Liver (tissue), 8 donors: ENCODE measurements at regions not wholly inside any gene's neighbourhood (a gene's known extent, or its start where the extent isn't known, plus 50 kb on each side); places are given as distances from the start of the nearest gene placed in this dataset.

ENCODE experiments used
- DNase-seq: peaks from one replicate; pipeline ENCODE4 v3.0.0-alpha.2; 2017; ENCODE audit warnings: low spot score
- H3K27ac ChIP-seq, 2 donors: one replicate each; pipeline ENCODE4 v1.7.0; 2013; ENCODE audit warnings: inconsistent platforms in 2 of 2, low read length in 2 of 2, control low read depth in 1 of 2, low read depth in 1 of 2, mild to moderate bottlenecking in 1 of 2
- H3K27me3 ChIP-seq, 4 donors: one replicate each; pipeline versions ENCODE4 v1.6.1 to v1.7.0; 2013; ENCODE audit warnings: low read length in 3 of 4, inconsistent platforms in 1 of 4, mild to moderate bottlenecking in 1 of 4, moderate library complexity in 1 of 4; ENCODE audit not compliant: control insufficient read depth in 4 of 4, insufficient read depth in 4 of 4
- H3K36me3 ChIP-seq, 4 donors: one replicate each; pipeline versions ENCODE4 v1.6.1 to v1.7.0; 2013; ENCODE audit warnings: low read length in 3 of 4, mild to moderate bottlenecking in 3 of 4, low read depth in 1 of 4, moderate library complexity in 1 of 4; ENCODE audit not compliant: control insufficient read depth in 4 of 4, insufficient read depth in 3 of 4
- H3K4me1 ChIP-seq, 4 donors: one replicate each; pipeline versions ENCODE4 v1.6.1 to v1.7.0; 2013; ENCODE audit warnings: low read length in 3 of 4, mild to moderate bottlenecking in 3 of 4, moderate library complexity in 1 of 4; ENCODE audit not compliant: control insufficient read depth in 4 of 4, insufficient read depth in 4 of 4
- H3K4me3 ChIP-seq, 3 donors: one replicate each; pipeline versions ENCODE4 v1.6.1 to v1.7.0; 2013; ENCODE audit warnings: low read length in 3 of 3, control low read depth in 1 of 3, low read depth in 1 of 3, mild to moderate bottlenecking in 1 of 3
- H3K9ac ChIP-seq, 2 donors: one replicate each; pipeline ENCODE4 v1.7.0; 2013; ENCODE audit warnings: low read length in 2 of 2, mild to moderate bottlenecking in 2 of 2, moderate library complexity in 2 of 2, control low read depth in 1 of 2, low read depth in 1 of 2
- H3K9me3 ChIP-seq, 4 donors: one replicate each; pipeline versions ENCODE4 v1.6.1 to v1.7.0; 2013; ENCODE audit warnings: low read length in 3 of 4; ENCODE audit not compliant: control insufficient read depth in 4 of 4
- ATF3 ChIP-seq: IDR thresholded peaks from 2 replicates; pipeline ENCODE4 v1.6.1; 2016; ENCODE audit warnings: antibody characterized with exemption
- CTCF ChIP-seq: fragments of 150-350 bp; IDR thresholded peaks from 2 replicates; pipeline ENCODE4 v1.5.1; 2017; ENCODE audit warnings: improper control_type of control experiment, low read depth, low read length; ENCODE audit not compliant: missing input control
- FOXA1 ChIP-seq: IDR thresholded peaks from 2 replicates; pipeline ENCODE4 v1.6.1; 2016; ENCODE audit warnings: antibody characterized with exemption
- FOXA2 ChIP-seq: IDR thresholded peaks from 2 replicates; pipeline ENCODE4 v1.6.1; 2016; ENCODE audit warnings: antibody characterized with exemption
- GABPA ChIP-seq, 2 donors: IDR thresholded peaks in 1 of 2; conservative IDR thresholded peaks in 1 of 2; 2 replicates each; pipeline ENCODE4 v1.6.1; 2016; ENCODE audit warnings: antibody characterized with exemption in 2 of 2, mild to moderate bottlenecking in 1 of 2, moderate library complexity in 1 of 2
- HNF4A ChIP-seq, 2 donors: conservative IDR thresholded peaks; 2 replicates each; pipeline ENCODE4 v1.6.1; 2016; ENCODE audit warnings: antibody characterized with exemption in 2 of 2, mild to moderate bottlenecking in 2 of 2
- HNF4G ChIP-seq: IDR thresholded peaks from 2 replicates; pipeline ENCODE4 v1.6.1; 2016; ENCODE audit warnings: antibody characterized with exemption
- JUND ChIP-seq, 2 donors: IDR thresholded peaks; 2 replicates each; pipeline ENCODE4 v1.6.1; 2016; ENCODE audit warnings: antibody characterized with exemption in 2 of 2
- MAX ChIP-seq: IDR thresholded peaks from 2 replicates; pipeline ENCODE4 v1.6.1; 2016; ENCODE audit warnings: antibody characterized with exemption
- NR2F2 ChIP-seq: IDR thresholded peaks from 2 replicates; pipeline ENCODE4 v1.6.1; 2016; ENCODE audit warnings: antibody characterized with exemption
- RAD21 ChIP-seq, 2 donors: IDR thresholded peaks; 2 replicates each; pipeline ENCODE4 v1.6.1; 2016; ENCODE audit warnings: antibody characterized with exemption in 2 of 2, mild to moderate bottlenecking in 2 of 2
- REST ChIP-seq: IDR thresholded peaks from 2 replicates; pipeline ENCODE4 v1.6.1; 2016; ENCODE audit warnings: antibody characterized with exemption, mild to moderate bottlenecking
- RXRA ChIP-seq, 2 donors: IDR thresholded peaks; 2 replicates each; pipeline ENCODE4 v1.6.1; 2017 to 2018; ENCODE audit warnings: antibody characterized with exemption in 2 of 2, mild to moderate bottlenecking in 1 of 2
- SP1 ChIP-seq: IDR thresholded peaks from 2 replicates; pipeline ENCODE4 v1.6.1; 2018; ENCODE audit warnings: antibody characterized with exemption, mild to moderate bottlenecking
- TAF1 ChIP-seq: conservative IDR thresholded peaks from 2 replicates; pipeline ENCODE4 v1.6.1; 2016; ENCODE audit warnings: antibody characterized with exemption, mild to moderate bottlenecking
- YY1 ChIP-seq: IDR thresholded peaks from 2 replicates; pipeline ENCODE4 v1.6.1; 2016; ENCODE audit warnings: antibody characterized with exemption, mild to moderate bottlenecking
- ZBTB33 ChIP-seq: IDR thresholded peaks from 2 replicates; pipeline ENCODE4 v1.6.1; 2016; ENCODE audit warnings: antibody characterized with exemption
- WGBS: extraction: QIAGEN DNeasy Blood & Tissue Kit; methylation state at CpG from one replicate; pipeline ENCODE4 v1.1.7; 2013; 5-methylcytosine and 5-hydroxymethylcytosine counted together
- donor health status: healthy.
- donor health status: healthy.
- donor health status: healthy.
- donor health status: healthy.
- donor health status: healthy.

- Histone ChIP-seq H3K9ac (no peak overlapping the region), H3K9me3 (no peaks in the 10 kb centered on the region), H3K27me3 (no peaks in the 10 kb centered on the region), H3K27ac (no peak overlapping the region), H3K4me3 (no peak overlapping the region), H3K4me1 (no peaks in the 10 kb centered on the region), H3K36me3 (no peaks in the 10 kb centered on the region)
- DNase-seq: no peak
- no peak for TF ChIP-seq HNF4G
- no peak for TF ChIP-seq CTCF
- TF ChIP-seq JUND (IDR thresholded peaks at IDR 0.05): no peak
- no peak for TF ChIP-seq RAD21 (IDR thresholded peaks at IDR 0.05)
- no peak for TF ChIP-seq GABPA (IDR thresholded peaks at IDR 0.05 in 1 of 2, conservative IDR thresholded peaks at IDR 0.05 in 1 of 2)
- no peak for TF ChIP-seq NR2F2
- TF ChIP-seq TAF1: no peak
- TF ChIP-seq HNF4A (conservative IDR thresholded peaks at IDR 0.05): no peak
- TF ChIP-seq SP1: no peak
- TF ChIP-seq YY1: no peak
- no peak for TF ChIP-seq RXRA (IDR thresholded peaks at IDR 0.05)
- no peak for TF ChIP-seq REST
- no peak for TF ChIP-seq MAX
- no peak for TF ChIP-seq FOXA2
- no peak for TF ChIP-seq ZBTB33
- no peak for TF ChIP-seq ATF3
- TF ChIP-seq FOXA1: no peak
- 88% methylated on average over 1 of the region's 1 CpG for whole genome bisulfite sequencing
Observed at GRCh38 chr20:57910716-57911115, 200.9 kb upstream of the PMEPA1 start.

- no peak for DNase-seq
- H3K27ac ChIP-seq: no peak overlapping the region
- TF ChIP-seq ATF3: no peak
- no peak for TF ChIP-seq HNF4A (conservative IDR thresholded peaks at IDR 0.05)
- TF ChIP-seq SP1: no peak
- no peak for TF ChIP-seq FOXA2
- no peak for TF ChIP-seq RAD21 (IDR thresholded peaks at IDR 0.05)
- 90% methylated on average over 4 of the region's 4 CpGs for WGBS
- H3K36me3 ChIP-seq: no peaks in the 10 kb centered on the region
- H3K4me3 ChIP-seq: no peak overlapping the region
- H3K9ac ChIP-seq: no peak overlapping the region
- no peaks in the 10 kb centered on the region for H3K4me1 ChIP-seq
- H3K27me3 ChIP-seq: no peaks in the 10 kb centered on the region
- H3K9me3 ChIP-seq: no peaks in the 10 kb centered on the region
Observed at GRCh38 chr20:57909763-57910331, 200.0 kb upstream of the PMEPA1 start.
